Upper lobe of left lung (tissue), 4 donors: ENCODE measurements at regions not wholly inside any gene's neighbourhood (a gene's known extent, or its start where the extent isn't known, plus 50 kb on each side); places are given as distances from the start of the nearest gene placed in this dataset.

ENCODE experiments used
- CTCF ChIP-seq, 6 experiments: fragments of 450-650 bp in 4 of 6; fragments of 200-600 bp in 2 of 6; sonication (generic) in 2 of 6; IDR thresholded peaks; one replicate each; pipeline ENCODE4 v1.5.1; 2016 to 2019; ENCODE audit warnings: antibody characterized with exemption in 6 of 6
- EP300 ChIP-seq, 4 donors: sonication (generic); formaldehyde crosslinking; IDR thresholded peaks; one replicate each; pipeline ENCODE4 v1.5.1; 2017; ENCODE audit warnings: antibody characterized with exemption in 4 of 4, control low read depth in 2 of 4
- POLR2A ChIP-seq, 4 donors: fragments of 450-650 bp; IDR thresholded peaks; one replicate each; pipeline ENCODE4 v1.5.1; 2016 to 2017; ENCODE audit warnings: antibody characterized with exemption in 4 of 4, mild to moderate bottlenecking in 2 of 4

- no peak for TF ChIP-seq POLR2A (IDR thresholded peaks at IDR 0.05)
- TF ChIP-seq CTCF (IDR thresholded peaks at IDR 0.05) = no peak
- no peak for TF ChIP-seq EP300 (IDR thresholded peaks at IDR 0.05)
Measured at GRCh38 chr18:28855524-28855923, 678.6 kb upstream of the CDH2 start.
